Body of pancreas (tissue), 4 donors: ENCODE measurements at regions not wholly inside any gene's neighbourhood (a gene's known extent, or its start where the extent isn't known, plus 50 kb on each side); places are given as distances from the start of the nearest gene placed in this dataset.

Source experiments
- ATAC-seq: fragments of 150-250 bp; one replicate; pipeline ENCODE4 v1.9.1; 2016
- DNase-seq, 4 donors: peaks; one replicate each; pipeline ENCODE4 v3.0.0-alpha.2; 2019
- H3K27ac ChIP-seq, 4 donors: fragments of 200-600 bp; sonication (generic); 1 replicate in 3 of 4; 2 replicates in 1 of 4; pipeline versions ENCODE4 v1.5.1 to v1.6.1; 2016 to 2019; ENCODE audit warnings: mild to moderate bottlenecking in 1 of 4, mixed read lengths in 1 of 4, moderate library complexity in 1 of 4
- H3K27me3 ChIP-seq, 2 donors: fragments of 200-600 bp; sonication (generic); one replicate each; pipeline ENCODE4 v1.6.0; 2016; ENCODE audit warnings: mild to moderate bottlenecking in 1 of 2
- H3K36me3 ChIP-seq, 2 donors: fragments of 200-600 bp; sonication (generic); replicated peaks in 1 of 2; 2 replicates each; pipeline ENCODE4 v1.5.1; 2016; ENCODE audit warnings: low read depth in 2 of 2; ENCODE audit not compliant: insufficient read depth in 1 of 2
- H3K4me1 ChIP-seq: fragments of 200-600 bp; sonication (generic); one replicate; pipeline ENCODE4 v1.6.0; 2016
- H3K4me3 ChIP-seq, 2 donors: fragments of 200-600 bp; sonication (generic); 1 replicate in 1 of 2; 2 replicates in 1 of 2; pipeline ENCODE4 v1.5.1; 2016 to 2019
- H3K9me3 ChIP-seq, 3 donors: fragments of 200-600 bp; sonication (generic); 1 replicate in 2 of 3; 2 replicates in 1 of 3; pipeline ENCODE4 v1.5.1; 2016
- CTCF ChIP-seq, 7 experiments: fragments of 450-650 bp in 4 of 7; fragments of 200-600 bp in 3 of 7; sonication (generic) in 3 of 7; IDR thresholded peaks; one replicate each; pipeline ENCODE4 v1.5.1; 2016 to 2019; ENCODE audit warnings: antibody characterized with exemption in 7 of 7
- POLR2A ChIP-seq, 3 donors: fragments of 450-650 bp; IDR thresholded peaks; one replicate each; pipeline ENCODE4 v1.6.1; 2016; ENCODE audit warnings: antibody characterized with exemption in 3 of 3, mild to moderate bottlenecking in 2 of 3
- WGBS, 2 donors: methylation state at CpG; one replicate each; pipeline ENCODE4 v1.1.5; 2017; 5-methylcytosine and 5-hydroxymethylcytosine counted together
- intact Hi-C: fragments of 100-400 bp; cut with DNase I; formaldehyde crosslinking; loops from one replicate; pipeline ENCODE4 v1.15.1; 2023

GRCh38 chr6:163665464-163665863, 250.9 kb downstream of the QKI start:
- Histone ChIP-seq H3K4me3 (no peak overlapping the region), H3K27ac (no peak overlapping the region), H3K9me3 (no peaks in the 10 kb centered on the region), H3K4me1 (no peaks in the 10 kb centered on the region), H3K36me3 (no peaks in the 10 kb centered on the region), H3K27me3 (no peaks in the 10 kb centered on the region)
- TF ChIP-seq POLR2A (IDR thresholded peaks at IDR 0.05) (no peak), CTCF (IDR thresholded peaks at IDR 0.05) (no peak)
- ATAC-seq (no peak), DNase-seq (no peak)
- 83 to 87% methylated on average over 1 of the region's 1 CpG for WGBS, 2 donors
- intact Hi-C loops = no loop called here

DNA sequence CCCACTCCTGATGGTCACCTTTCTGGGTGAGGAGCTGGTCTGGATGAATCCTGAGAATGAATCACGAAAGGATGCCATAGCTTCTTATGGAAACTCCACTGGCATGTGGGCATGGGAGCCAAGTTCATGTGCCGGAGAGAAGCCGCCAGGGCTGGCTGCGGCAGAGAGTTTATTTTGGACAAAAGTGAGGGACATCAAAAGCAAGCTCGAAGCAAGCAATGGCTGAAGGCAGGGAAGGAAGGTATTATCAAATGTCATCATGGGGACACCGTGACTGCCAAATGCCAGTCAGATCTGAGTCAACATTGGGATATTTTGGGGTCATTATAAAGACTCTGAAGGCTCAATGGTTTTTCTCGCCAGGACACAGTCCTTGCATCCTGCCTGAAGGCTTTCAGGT, 249.1 kb downstream of the QKI start:
- H3K27me3 ChIP-seq = no peaks in the 10 kb centered on the region
- no peaks in the 10 kb centered on the region for H3K4me1 ChIP-seq
- ATAC-seq (no peak), DNase-seq (no peak)
- no peaks in the 10 kb centered on the region for H3K9me3 ChIP-seq
- TF ChIP-seq CTCF (IDR thresholded peaks at IDR 0.05) (no peak), POLR2A (IDR thresholded peaks at IDR 0.05) (no peak)
- 71 to 76% methylated on average over 7 of the region's 7 CpGs for WGBS, 2 donors
- no peak overlapping the region for H3K27ac ChIP-seq
- intact Hi-C loops = no loop called here
- H3K4me3 ChIP-seq = no peak overlapping the region
- no peaks in the 10 kb centered on the region for H3K36me3 ChIP-seq

DNA sequence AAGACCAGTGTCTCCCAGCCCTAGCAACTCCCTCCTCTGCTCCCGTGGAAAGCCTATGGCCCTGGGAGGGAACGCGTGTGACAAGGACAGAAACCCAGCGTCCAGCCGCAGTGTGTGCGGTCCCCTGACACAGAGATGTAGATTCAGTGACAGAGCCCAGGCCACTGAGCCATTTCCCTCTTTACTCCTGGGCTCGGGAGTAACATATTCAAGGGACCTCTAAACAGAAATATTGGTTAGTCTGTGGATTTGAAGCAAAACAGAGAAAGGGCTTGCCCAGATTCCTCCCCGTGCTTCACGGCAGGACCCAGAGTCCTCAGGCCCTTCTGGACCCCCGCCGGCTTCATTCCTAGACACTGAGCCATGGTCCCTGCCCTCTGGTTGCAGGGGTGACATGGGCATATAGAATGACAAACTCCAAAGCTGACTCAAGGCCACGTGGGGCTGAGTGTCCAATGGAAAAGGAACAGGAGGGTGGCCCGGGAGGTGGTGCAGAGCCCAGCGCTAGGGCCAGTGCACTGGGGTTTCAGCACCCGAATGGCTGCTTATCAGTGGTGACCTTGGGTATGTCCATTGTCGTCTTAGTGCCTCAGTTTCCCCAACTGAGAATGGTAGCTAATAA, 248.2 kb downstream of the QKI start:
- no peaks in the 10 kb centered on the region for H3K27me3 ChIP-seq
- 82% methylated on average over 12 to 16 of the region's 16 CpGs for WGBS, 2 donors
- no peak overlapping the region for H3K27ac ChIP-seq
- DNase-seq (no peak), ATAC-seq (no peak)
- intact Hi-C loops = no loop called here
- H3K4me3 ChIP-seq = no peak overlapping the region
- no peaks in the 10 kb centered on the region for H3K36me3 ChIP-seq
- no peaks in the 10 kb centered on the region for H3K9me3 ChIP-seq
- TF ChIP-seq POLR2A (IDR thresholded peaks at IDR 0.05) (no peak), CTCF (IDR thresholded peaks at IDR 0.05) (no peak)
- H3K4me1 ChIP-seq = no peaks in the 10 kb centered on the region

GRCh38 chr6:163661272-163661671, 246.8 kb downstream of the QKI start:
- Histone ChIP-seq H3K27ac (no peak overlapping the region), H3K9me3 (no peaks in the 10 kb centered on the region), H3K27me3 (no peaks in the 10 kb centered on the region), H3K4me1 (no peaks in the 10 kb centered on the region), H3K36me3 (no peaks in the 10 kb centered on the region), H3K4me3 (no peak overlapping the region)
- ATAC-seq (no peak), DNase-seq (peak in 1 of 4 donors; percentile 10)
- TF ChIP-seq POLR2A (IDR thresholded peaks at IDR 0.05) (no peak), CTCF (IDR thresholded peaks at IDR 0.05) (no peak)
- WGBS, 2 donors = 39 to 70% methylated on average over 1 of the region's 1 CpG
- intact Hi-C loops = no loop called here

- Histone ChIP-seq H3K4me1 (no peaks in the 10 kb centered on the region), H3K9me3 (no peaks in the 10 kb centered on the region), H3K27ac (no peak overlapping the region), H3K27me3 (no peaks in the 10 kb centered on the region), H3K4me3 (no peak overlapping the region), H3K36me3 (no peaks in the 10 kb centered on the region)
- TF ChIP-seq CTCF (IDR thresholded peaks at IDR 0.05) (no peak), POLR2A (IDR thresholded peaks at IDR 0.05) (no peak)
- WGBS, 2 donors = 72 to 78% methylated on average over 4 of the region's 4 CpGs
- no peak for ATAC-seq
- DNase-seq = no peak
- intact Hi-C loops = no loop called here
These were observed 245.3 kb downstream of the QKI start for GRCh38 chr6:163659803-163660202.
